CD4-positive, alpha-beta T cell (primary cell): ENCODE measurements at regions not wholly inside any gene's neighbourhood (a gene's known extent, or its start where the extent isn't known, plus 50 kb on each side); places are given as distances from the start of the nearest gene placed in this dataset.

Experiments
- ATAC-seq: fragments of 200-7000 bp; cut with Tn5 transposase; one replicate; pipeline ENCODE4 v1.10.0; 2022; ENCODE audit warnings: mild to moderate bottlenecking; ENCODE audit not compliant: poor library complexity
- CTCF ChIA-PET: fragments of 350-600 bp; sonication (Branson Sonifier 250); formaldehyde crosslinking; loops from one replicate; lab custom pipeline; 2021; ENCODE audit warnings: antibody characterized with exemption, inconsistent platforms; lab: Charles Lee
- POLR2A ChIA-PET: fragments of 350-600 bp; sonication (Branson Sonifier 250); formaldehyde crosslinking; loops from one replicate; lab custom pipeline; 2021; ENCODE audit warnings: antibody characterized with exemption, inconsistent platforms; lab: Charles Lee
- DNase-seq, 14 experiments: peaks; one replicate each; pipeline ENCODE4 v3.0.0-alpha.2; 2013 to 2020; ENCODE audit warnings: mixed read lengths in 2 of 14
- H3K27ac ChIP-seq, 2 donors: one replicate each; pipeline versions ENCODE4 v1.5.1 to v1.7.0; 2013; ENCODE audit warnings: low read length in 2 of 2, low read depth in 1 of 2, mild to moderate bottlenecking in 1 of 2
- H3K27me3 ChIP-seq, 2 experiments: 1 replicate in 1 of 2; 2 replicates in 1 of 2; pipeline versions ENCODE4 v1.6.1 to v1.7.0; 2013; ENCODE audit warnings: low read length in 2 of 2, control low read depth in 1 of 2, mild to moderate bottlenecking in 1 of 2, moderate library complexity in 1 of 2; ENCODE audit not compliant: insufficient read depth in 2 of 2, control insufficient read depth in 1 of 2
- H3K36me3 ChIP-seq: one replicate; pipeline ENCODE4 v1.6.1; 2013; ENCODE audit warnings: low read length, control low read depth; ENCODE audit not compliant: insufficient read depth
- H3K4me1 ChIP-seq: one replicate; pipeline ENCODE4 v1.6.1; 2013; ENCODE audit warnings: low read length, control low read depth; ENCODE audit not compliant: insufficient read depth
- H3K4me3 ChIP-seq: one replicate; pipeline ENCODE4 v1.5.1; 2013; ENCODE audit warnings: mild to moderate bottlenecking, low read length, moderate library complexity
- H3K9me3 ChIP-seq, 2 experiments: 1 replicate in 1 of 2; 2 replicates in 1 of 2; pipeline versions ENCODE4 v1.6.1 to v1.7.0; 2013; ENCODE audit warnings: low read length in 2 of 2, mild to moderate bottlenecking in 2 of 2, control low read depth in 1 of 2, moderate library complexity in 1 of 2; ENCODE audit not compliant: control insufficient read depth in 1 of 2, insufficient read depth in 1 of 2
- H3K27ac Mint-ChIP-seq: one replicate; pipeline ENCODE4 v1.8.0; 2020; ENCODE audit warnings: mixed read lengths
- H3K27me3 Mint-ChIP-seq: one replicate; pipeline ENCODE4 v1.8.0; 2021; ENCODE audit warnings: mixed read lengths
- H3K36me3 Mint-ChIP-seq: one replicate; pipeline ENCODE4 v1.8.0; 2021; ENCODE audit warnings: low read depth, mixed read lengths
- H3K4me1 Mint-ChIP-seq: one replicate; pipeline ENCODE4 v1.8.0; 2021; ENCODE audit warnings: low read depth, mixed read lengths
- H3K4me3 Mint-ChIP-seq: one replicate; pipeline ENCODE4 v1.8.0; 2020; ENCODE audit warnings: mild to moderate bottlenecking, mixed read lengths
- H3K9me3 Mint-ChIP-seq: one replicate; pipeline ENCODE4 v1.8.0; 2020; ENCODE audit warnings: mixed read lengths
- CTCF ChIP-seq: fragments of 200-600 bp; IDR thresholded peaks from one replicate; pipeline ENCODE4 v1.8.0; 2022; ENCODE audit warnings: antibody characterized with exemption, mild to moderate bottlenecking
- intact Hi-C, 2 experiments: fragments of 100-400 bp; cut with DNase I in 1 of 2; cut with micrococcal nuclease in 1 of 2; formaldehyde crosslinking; loops; one replicate each; pipeline versions ENCODE4 v1.15.1 to v1.9.0; 2023 to 2025; cut with DNase I, micrococcal nuclease

GRCh38 chr6:947235-947934 lies 254.4 kb upstream of the EXOC2 start:
- no peak overlapping the region for H3K4me3 Mint-ChIP-seq
- H3K27me3 Mint-ChIP-seq, result peaks cover 9% of the 10 kb centered on the region
- no peaks in the 10 kb centered on the region for H3K36me3 ChIP-seq
- no peak for TF ChIP-seq CTCF
- H3K27ac Mint-ChIP-seq, result no peak overlapping the region
- H3K4me1 ChIP-seq, result no peaks in the 10 kb centered on the region
- DNase-seq, result no peak
- H3K4me3 ChIP-seq, result no peak overlapping the region
- no peaks in the 10 kb centered on the region for H3K4me1 Mint-ChIP-seq
- CTCF ChIA-PET, result no interaction called here
- no peaks in the 10 kb centered on the region for H3K9me3 ChIP-seq
- H3K36me3 Mint-ChIP-seq, result no peaks in the 10 kb centered on the region
- H3K9me3 Mint-ChIP-seq, result no peaks in the 10 kb centered on the region
- H3K27me3 ChIP-seq, result peaks cover 0 to 2% of the 10 kb centered on the region in 2 experiments
- POLR2A ChIA-PET, result no interaction called here
- ATAC-seq, result no peak
- H3K27ac ChIP-seq, result no peak overlapping the region
- intact Hi-C loops, result no loop called here

GRCh38 chr6:946546-946945 lies 253.6 kb upstream of the EXOC2 start:
- H3K9me3 Mint-ChIP-seq, result no peaks in the 10 kb centered on the region
- ATAC-seq (no peak), DNase-seq (no peak)
- POLR2A ChIA-PET, result no interaction called here
- H3K4me1 Mint-ChIP-seq, result no peaks in the 10 kb centered on the region
- intact Hi-C loops, result no loop called here
- H3K4me1 ChIP-seq, result no peaks in the 10 kb centered on the region
- no peak overlapping the region for H3K4me3 ChIP-seq
- H3K36me3 ChIP-seq, result no peaks in the 10 kb centered on the region
- peaks cover 15% of the 10 kb centered on the region for H3K27me3 Mint-ChIP-seq
- H3K36me3 Mint-ChIP-seq, result no peaks in the 10 kb centered on the region
- H3K27ac Mint-ChIP-seq, result no peak overlapping the region
- no peaks in the 10 kb centered on the region for H3K9me3 ChIP-seq
- H3K27ac ChIP-seq, result no peak overlapping the region
- CTCF ChIA-PET, result no interaction called here
- H3K27me3 ChIP-seq, result peaks cover 0 to 2% of the 10 kb centered on the region in 2 experiments
- H3K4me3 Mint-ChIP-seq, result no peak overlapping the region
- TF ChIP-seq CTCF, result no peak

GRCh38 chr6:939526-940252 lies 246.8 kb upstream of the EXOC2 start:
- H3K27me3 Mint-ChIP-seq, result peaks cover 15% of the 10 kb centered on the region

More at GRCh38 chr6:939526-940252, 246.8 kb upstream of the EXOC2 start:
- Histone ChIP-seq H3K36me3 (no peaks in the 10 kb centered on the region), H3K4me3 (no peak overlapping the region), H3K27me3 (peaks cover 0 to 10% of the 10 kb centered on the region in 2 experiments), H3K9me3 (peaks cover 0 to 10% of the 10 kb centered on the region in 2 experiments), H3K27ac (no peak overlapping the region), H3K4me1 (no peaks in the 10 kb centered on the region)
- H3K4me1 Mint-ChIP-seq, result no peaks in the 10 kb centered on the region
- TF ChIP-seq CTCF, result no peak
- no peaks in the 10 kb centered on the region for H3K36me3 Mint-ChIP-seq
- intact Hi-C loops, result no loop called here
- no peak overlapping the region for H3K4me3 Mint-ChIP-seq
- ATAC-seq (no peak), DNase-seq (no peak)
- no peaks in the 10 kb centered on the region for H3K9me3 Mint-ChIP-seq
- POLR2A ChIA-PET, result no interaction called here
- H3K27ac Mint-ChIP-seq, result no peak overlapping the region
- CTCF ChIA-PET, result no interaction called here
